ENCODE measurements at regions not wholly inside any gene's neighbourhood (a gene's known extent, or its start where the extent isn't known, plus 50 kb on each side); places are given as distances from the start of the nearest gene placed in this dataset.

DNA sequence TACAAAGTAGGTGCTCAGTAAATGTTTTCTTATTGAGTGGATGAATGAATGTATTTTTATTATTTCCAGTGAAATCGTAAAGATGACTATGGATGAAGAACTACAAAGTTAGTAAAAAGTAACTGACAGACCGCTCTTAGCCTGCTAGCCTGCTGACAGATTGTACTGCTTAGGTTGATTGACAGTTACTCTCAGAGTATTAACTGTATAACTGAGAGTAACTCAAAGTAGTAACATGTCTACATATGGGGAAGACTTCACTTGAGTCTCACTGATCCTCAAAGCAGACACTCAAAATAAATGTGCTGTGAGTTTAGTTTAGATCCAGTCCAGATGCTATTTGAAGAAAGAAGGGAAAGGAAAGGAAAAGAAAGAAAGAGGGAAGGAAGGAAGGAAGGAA lies 272.3 kb upstream of the AMIGO2 start:
- H3K4me3 ChIP-seq (ENCODE audit: low read length) = no peak overlapping the region
- TF ChIP-seq, protein P1, sequence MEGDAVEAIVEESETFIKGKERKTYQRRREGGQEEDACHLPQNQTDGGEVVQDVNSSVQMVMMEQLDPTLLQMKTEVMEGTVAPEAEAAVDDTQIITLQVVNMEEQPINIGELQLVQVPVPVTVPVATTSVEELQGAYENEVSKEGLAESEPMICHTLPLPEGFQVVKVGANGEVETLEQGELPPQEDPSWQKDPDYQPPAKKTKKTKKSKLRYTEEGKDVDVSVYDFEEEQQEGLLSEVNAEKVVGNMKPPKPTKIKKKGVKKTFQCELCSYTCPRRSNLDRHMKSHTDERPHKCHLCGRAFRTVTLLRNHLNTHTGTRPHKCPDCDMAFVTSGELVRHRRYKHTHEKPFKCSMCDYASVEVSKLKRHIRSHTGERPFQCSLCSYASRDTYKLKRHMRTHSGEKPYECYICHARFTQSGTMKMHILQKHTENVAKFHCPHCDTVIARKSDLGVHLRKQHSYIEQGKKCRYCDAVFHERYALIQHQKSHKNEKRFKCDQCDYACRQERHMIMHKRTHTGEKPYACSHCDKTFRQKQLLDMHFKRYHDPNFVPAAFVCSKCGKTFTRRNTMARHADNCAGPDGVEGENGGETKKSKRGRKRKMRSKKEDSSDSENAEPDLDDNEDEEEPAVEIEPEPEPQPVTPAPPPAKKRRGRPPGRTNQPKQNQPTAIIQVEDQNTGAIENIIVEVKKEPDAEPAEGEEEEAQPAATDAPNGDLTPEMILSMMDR (conservative IDR thresholded peaks at IDR 0.05; ENCODE audit: low read depth, low read length) = no peak
- DNase-seq (ENCODE audit: low read depth) = no peak

DNA sequence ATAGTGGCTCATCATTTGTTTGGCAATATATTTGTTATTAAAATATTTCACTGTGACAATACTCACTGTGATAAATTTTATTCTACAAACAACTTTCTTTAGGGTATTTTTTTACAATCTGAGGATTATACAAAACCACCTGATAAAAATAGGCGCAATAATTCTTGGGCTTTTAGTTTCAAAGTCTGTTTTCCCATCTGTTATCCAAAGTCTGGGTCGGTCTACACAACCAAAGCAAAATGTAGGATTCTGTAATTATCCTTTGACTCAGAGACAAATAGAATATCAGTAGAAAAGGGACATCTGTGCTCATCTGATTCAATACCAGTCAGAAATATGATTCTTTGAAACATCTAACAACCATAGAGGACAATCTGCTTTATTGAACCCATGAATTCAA lies 271.8 kb upstream of the AMIGO2 start:
- H3K4me3 ChIP-seq (ENCODE audit: low read length) = no peak overlapping the region
- TF ChIP-seq, protein P1 (conservative IDR thresholded peaks at IDR 0.05; ENCODE audit: low read depth, low read length) = no peak
- no peak for DNase-seq (ENCODE audit: low read depth)

DNA sequence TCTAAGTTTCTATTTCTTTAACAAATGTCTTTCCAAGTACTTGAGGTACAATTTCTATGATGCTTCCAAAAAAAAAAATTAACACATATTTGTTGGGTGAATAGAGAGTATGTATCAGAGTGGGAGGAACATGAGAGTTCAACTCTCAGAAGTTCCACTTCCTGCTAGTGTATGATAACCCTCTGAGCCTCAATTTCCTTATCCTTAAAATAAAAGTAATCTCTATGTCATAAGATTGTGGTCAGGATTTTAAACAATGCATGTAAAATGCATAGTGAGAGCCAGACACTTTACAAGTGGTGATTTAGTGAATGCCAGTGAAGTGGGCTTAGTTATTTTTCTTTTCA lies 270.3 kb upstream of the AMIGO2 start:
- no peak for DNase-seq (ENCODE audit: low read depth)
- TF ChIP-seq, protein P1 (conservative IDR thresholded peaks at IDR 0.05; ENCODE audit: low read depth, low read length) = no peak
- H3K4me3 ChIP-seq (ENCODE audit: low read length) = no peak overlapping the region

DNA sequence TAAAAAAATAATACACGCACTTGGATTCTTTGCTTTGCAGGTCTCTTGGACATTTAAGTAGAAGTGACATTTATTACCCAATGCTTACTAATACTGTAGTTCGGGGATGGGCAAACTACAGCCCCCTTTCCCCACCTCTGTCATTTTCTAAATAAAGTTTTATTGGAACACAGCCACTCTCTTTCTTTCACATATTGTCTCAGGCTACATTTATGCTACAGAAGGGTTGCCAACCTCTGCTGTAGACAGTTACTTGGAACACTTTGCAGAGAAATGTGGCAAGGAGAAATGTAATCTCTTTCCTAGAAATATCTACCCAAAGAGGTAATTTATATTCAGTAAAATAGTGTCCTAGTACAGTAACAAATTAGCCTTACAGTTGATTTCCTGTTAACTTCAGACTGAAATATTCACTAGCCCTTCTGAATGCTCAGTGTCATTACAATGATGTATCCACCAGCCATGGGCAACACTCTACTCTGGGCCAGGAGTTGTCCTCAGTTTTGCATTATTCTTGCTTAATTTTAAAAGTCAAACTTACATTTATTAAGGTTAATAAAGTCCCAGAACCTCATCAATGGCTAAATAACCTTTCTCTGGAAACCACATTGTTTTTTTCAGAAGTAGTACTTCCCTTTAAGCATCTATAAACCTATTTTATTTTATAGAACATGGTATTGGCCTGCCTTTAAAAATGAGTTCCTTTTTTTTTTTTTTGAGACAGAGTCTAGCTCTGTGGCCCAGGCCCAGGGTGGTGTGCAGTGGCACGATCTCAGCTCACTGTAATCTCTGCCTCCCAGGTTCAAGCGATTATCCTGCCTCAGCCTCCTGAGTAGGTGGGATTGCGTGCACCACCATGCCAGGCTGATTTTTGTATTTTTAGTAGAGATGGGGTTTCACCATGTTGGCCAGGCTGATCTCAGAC lies 269.6 kb upstream of the AMIGO2 start:
- TF ChIP-seq, protein P1 (conservative IDR thresholded peaks at IDR 0.05; ENCODE audit: low read depth, low read length) = no peak
- H3K4me3 ChIP-seq (ENCODE audit: low read length) = no peak overlapping the region
- DNase-seq (ENCODE audit: low read depth) = no peak

DNA sequence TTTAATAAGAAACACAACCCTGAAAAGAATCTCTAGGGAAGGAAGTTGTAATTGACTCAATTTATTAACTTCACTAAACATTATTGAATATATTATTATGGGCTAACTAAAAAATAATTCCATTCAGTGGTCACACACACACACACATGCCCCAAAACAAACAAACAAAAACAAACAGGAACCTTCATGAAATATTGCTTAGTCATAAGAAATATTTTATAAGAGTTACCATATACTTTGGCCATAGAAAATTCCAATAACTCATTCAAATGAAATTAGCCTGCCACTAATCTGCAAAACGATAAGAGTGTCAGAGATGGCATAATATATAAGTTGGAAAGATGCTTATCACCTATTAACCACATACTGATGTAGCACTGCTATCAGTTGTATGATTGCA lies 268.4 kb upstream of the AMIGO2 start:
- DNase-seq (ENCODE audit: low read depth) = no peak
- no peak overlapping the region for H3K4me3 ChIP-seq (ENCODE audit: low read length)
- TF ChIP-seq, protein P1 (conservative IDR thresholded peaks at IDR 0.05; ENCODE audit: low read depth, low read length) = no peak

DNA sequence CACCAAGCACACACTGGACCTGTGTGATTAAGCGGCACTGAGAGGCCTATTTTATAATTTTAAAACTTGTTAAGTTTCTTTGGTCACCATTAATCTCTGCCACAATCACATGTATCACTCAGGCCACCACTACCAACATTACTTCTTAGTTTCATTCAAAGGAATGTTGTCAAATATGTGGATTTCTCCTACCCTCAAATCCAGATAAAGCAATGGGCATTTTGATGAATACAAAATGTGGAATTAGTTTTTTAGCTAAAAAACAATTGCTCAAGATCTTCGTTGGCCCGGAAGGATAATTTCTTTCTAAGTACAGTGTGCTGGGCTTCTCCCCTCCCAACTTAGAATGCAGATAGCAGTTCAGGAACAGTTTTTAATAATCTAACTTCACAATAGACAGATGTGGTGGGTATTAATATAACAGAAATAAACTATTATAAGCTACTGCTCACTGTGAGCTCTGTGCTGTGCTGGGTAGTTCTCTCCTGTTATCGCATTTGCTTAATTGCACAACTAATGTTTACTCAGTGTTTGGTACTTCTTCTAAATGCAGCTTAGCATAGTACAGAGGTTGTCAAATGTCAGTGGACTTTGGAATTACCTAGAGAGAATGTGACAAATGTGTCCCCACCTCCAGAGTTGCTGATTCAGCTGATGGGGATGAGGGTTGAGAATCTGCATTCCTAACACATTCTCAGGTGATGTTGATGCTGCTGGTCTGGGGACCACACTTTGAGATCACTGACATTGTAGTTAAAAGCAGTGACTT lies 266.7 kb upstream of the AMIGO2 start:
- TF ChIP-seq, protein P1 (conservative IDR thresholded peaks at IDR 0.05; ENCODE audit: low read depth, low read length) = no peak
- H3K4me3 ChIP-seq (ENCODE audit: low read length) = no peak overlapping the region
- DNase-seq (ENCODE audit: low read depth) = no peak

Measured in retinal pigment epithelial cell (primary cell).